ENCODE measurements at regions not wholly inside any gene's neighbourhood (a gene's known extent, or its start where the extent isn't known, plus 50 kb on each side); places are given as distances from the start of the nearest gene placed in this dataset.
"Not testable (repeated sequence)": the region's sequence is repeated elsewhere in the genome, so short reads cannot be mapped to it uniquely, and the experiment has no call there.

GRCh38 chr7:98735801-98736200 is 118.7 kb downstream of the NPTX2 start:
- H3K79me2 ChIP-seq (ENCODE audit: insufficient read depth, low read length): no peaks in the 10 kb centered on the region
- H2AFZ ChIP-seq (ENCODE audit: low read depth, low read length, severe bottlenecking): no peak overlapping the region
- no peak overlapping the region for H3K9ac ChIP-seq (ENCODE audit: low read length)
- H3K9me3 ChIP-seq (ENCODE audit: insufficient read depth, low read length): no peaks in the 10 kb centered on the region
- H3K27me3 ChIP-seq (ENCODE audit: low read length): no peaks in the 10 kb centered on the region
- TF ChIP-seq CTCF (IDR thresholded peaks at IDR 0.05; ENCODE audit: insufficient read depth, low read length, poor library complexity, severe bottlenecking) (no peak), EZH2phosphoT487 (conservative IDR thresholded peaks at IDR 0.05; ENCODE audit: low read length) (no peak)
- no peaks in the 10 kb centered on the region for H3K36me3 ChIP-seq (ENCODE audit: low read length)
- no peaks in the 10 kb centered on the region for H3K9me2 ChIP-seq (replicated peaks; ENCODE audit: insufficient read depth, low read length)
- H4K20me1 ChIP-seq (ENCODE audit: low read depth, low read length): no peaks in the 10 kb centered on the region
- H3K4me3 ChIP-seq (ENCODE audit: insufficient read depth, low read length, poor library complexity, severe bottlenecking): no peak overlapping the region
- no peak overlapping the region for H3K27ac ChIP-seq (ENCODE audit: low read depth, low read length)
- no peaks in the 10 kb centered on the region for H3F3A ChIP-seq (ENCODE audit: insufficient read depth)
- no peak overlapping the region for H3K4me2 ChIP-seq (ENCODE audit: low read depth, low read length, poor library complexity, severe bottlenecking)

- H3F3A ChIP-seq (ENCODE audit: insufficient read depth); H3K36me3 ChIP-seq (ENCODE audit: low read length); H4K20me1 ChIP-seq (ENCODE audit: low read depth, low read length); H3K4me3 ChIP-seq (ENCODE audit: insufficient read depth, low read length, poor library complexity, severe bottlenecking); H3K27me3 ChIP-seq (ENCODE audit: low read length); H3K9me3 ChIP-seq (ENCODE audit: insufficient read depth, low read length); H2AFZ ChIP-seq (ENCODE audit: low read depth, low read length, severe bottlenecking); H3K9me2 ChIP-seq (replicated peaks; ENCODE audit: insufficient read depth, low read length); H3K9ac ChIP-seq (ENCODE audit: low read length); H3K79me2 ChIP-seq (ENCODE audit: insufficient read depth, low read length); H3K4me2 ChIP-seq (ENCODE audit: low read depth, low read length, poor library complexity, severe bottlenecking); H3K27ac ChIP-seq (ENCODE audit: low read depth, low read length): not testable (repeated sequence)
Observed at GRCh38 chr7:98736461-98736860, 119.4 kb downstream of the NPTX2 start.

GRCh38 chr7:98737176-98737575 is 120.1 kb downstream of the NPTX2 start:
- no peaks in the 10 kb centered on the region for H3K36me3 ChIP-seq (ENCODE audit: low read length)
- no peak overlapping the region for H3K4me2 ChIP-seq (ENCODE audit: low read depth, low read length, poor library complexity, severe bottlenecking)
- H3K27me3 ChIP-seq (ENCODE audit: low read length): no peaks in the 10 kb centered on the region
- no peak for TF ChIP-seq CTCF (IDR thresholded peaks at IDR 0.05; ENCODE audit: insufficient read depth, low read length, poor library complexity, severe bottlenecking)
- no peak for TF ChIP-seq EZH2phosphoT487 (conservative IDR thresholded peaks at IDR 0.05; ENCODE audit: low read length)
- H3K79me2 ChIP-seq (ENCODE audit: insufficient read depth, low read length): no peaks in the 10 kb centered on the region
- H3K9me3 ChIP-seq (ENCODE audit: insufficient read depth, low read length): no peaks in the 10 kb centered on the region
- H3K9me2 ChIP-seq (replicated peaks; ENCODE audit: insufficient read depth, low read length): no peaks in the 10 kb centered on the region
- H3F3A ChIP-seq (ENCODE audit: insufficient read depth): no peaks in the 10 kb centered on the region
- H3K9ac ChIP-seq (ENCODE audit: low read length): no peak overlapping the region
- H4K20me1 ChIP-seq (ENCODE audit: low read depth, low read length): no peaks in the 10 kb centered on the region
- no peak overlapping the region for H2AFZ ChIP-seq (ENCODE audit: low read depth, low read length, severe bottlenecking)
- no peak overlapping the region for H3K27ac ChIP-seq (ENCODE audit: low read depth, low read length)
- no peak overlapping the region for H3K4me3 ChIP-seq (ENCODE audit: insufficient read depth, low read length, poor library complexity, severe bottlenecking)

GRCh38 chr7:98740643-98741042 is 123.6 kb downstream of the NPTX2 start:
- Histone ChIP-seq H3K4me2 (ENCODE audit: low read depth, low read length, poor library complexity, severe bottlenecking) (no peak overlapping the region), H3K9me2 (replicated peaks; ENCODE audit: insufficient read depth, low read length) (no peaks in the 10 kb centered on the region), H2AFZ (ENCODE audit: low read depth, low read length, severe bottlenecking) (no peak overlapping the region), H3K36me3 (ENCODE audit: low read length) (no peaks in the 10 kb centered on the region), H3K27me3 (ENCODE audit: low read length) (no peaks in the 10 kb centered on the region), H3K9ac (ENCODE audit: low read length) (no peak overlapping the region), H3K79me2 (ENCODE audit: insufficient read depth, low read length) (no peaks in the 10 kb centered on the region), H3F3A (ENCODE audit: insufficient read depth) (no peaks in the 10 kb centered on the region), H4K20me1 (ENCODE audit: low read depth, low read length) (no peaks in the 10 kb centered on the region), H3K27ac (ENCODE audit: low read depth, low read length) (no peak overlapping the region), H3K4me3 (ENCODE audit: insufficient read depth, low read length, poor library complexity, severe bottlenecking) (no peak overlapping the region), H3K9me3 (ENCODE audit: insufficient read depth, low read length) (no peaks in the 10 kb centered on the region)
- TF ChIP-seq CTCF (IDR thresholded peaks at IDR 0.05; ENCODE audit: insufficient read depth, low read length, poor library complexity, severe bottlenecking): no peak

All from SU-DHL-6 (cell line).